Activated naive CD4-positive, alpha-beta T cell treated with anti-CD3 and anti-CD28 coated beads, Interleukin-2, amount 10 ng/mL, durations not matched to agents 7 days and 5 days (primary cell): ENCODE measurements at regions not wholly inside any gene's neighbourhood (a gene's known extent, or its start where the extent isn't known, plus 50 kb on each side); places are given as distances from the start of the nearest gene placed in this dataset.

Source experiments
- CTCF ChIA-PET: fragments of 350-600 bp; sonication (Branson Sonifier 250); formaldehyde crosslinking; loops from one replicate; lab custom pipeline; 2021; ENCODE audit warnings: antibody characterized with exemption; lab: Charles Lee
- DNase-seq: peaks from one replicate; pipeline ENCODE4 v3.0.0-alpha.2; 2020
- H3K27ac Mint-ChIP-seq: one replicate; pipeline ENCODE4 v1.8.0; 2021; ENCODE audit warnings: mild to moderate bottlenecking, moderate library complexity, mixed read lengths
- H3K27me3 Mint-ChIP-seq: one replicate; pipeline ENCODE4 v1.8.0; 2021; ENCODE audit warnings: mild to moderate bottlenecking, mixed read lengths
- H3K36me3 Mint-ChIP-seq: one replicate; pipeline ENCODE4 v1.8.0; 2021; ENCODE audit warnings: mixed read lengths
- H3K4me1 Mint-ChIP-seq: one replicate; pipeline ENCODE4 v1.8.0; 2021; ENCODE audit warnings: mixed read lengths
- H3K4me3 Mint-ChIP-seq: one replicate; pipeline ENCODE4 v1.8.0; 2021; ENCODE audit warnings: mild to moderate bottlenecking, moderate library complexity, mixed read lengths
- H3K9me3 Mint-ChIP-seq: one replicate; pipeline ENCODE4 v1.8.0; 2021; ENCODE audit warnings: mixed read lengths

- Mint-ChIP-seq H3K27ac (no peak overlapping the region), H3K36me3 (no peaks in the 10 kb centered on the region), H3K4me3 (no peak overlapping the region), H3K4me1 (no peaks in the 10 kb centered on the region), H3K27me3 (peaks cover 7% of the 10 kb centered on the region), H3K9me3 (no peaks in the 10 kb centered on the region)
- DNase-seq, result peak; percentile 51
- CTCF ChIA-PET, result interaction anchor here (0.8 to 1.6 kb wide), 7 partner anchors 9 to 826 kb away, joined by 3 to 7 read pairs (median 3); no protein-coding TSS in a partner anchor
Measured at GRCh38 chr1:36609241-36610027, 126.7 kb upstream of the CSF3R start.

- Mint-ChIP-seq H3K4me3 (no peak overlapping the region), H3K4me1 (no peaks in the 10 kb centered on the region), H3K36me3 (no peaks in the 10 kb centered on the region), H3K27ac (no peak overlapping the region), H3K9me3 (no peaks in the 10 kb centered on the region), H3K27me3 (peaks cover 7% of the 10 kb centered on the region)
- CTCF ChIA-PET, result interaction anchor here (1.1 kb wide), 1 partner anchor 18 kb away, joined by 3 read pairs; no protein-coding TSS in a partner anchor
- DNase-seq, result no peak
Measured at GRCh38 chr1:36608272-36608671, 125.6 kb upstream of the CSF3R start.

GRCh38 chr1:36607263-36607651 lies 124.5 kb upstream of the CSF3R start:
- no peaks in the 10 kb centered on the region for H3K9me3 Mint-ChIP-seq
- CTCF ChIA-PET, result interaction anchor here (0.7 to 0.9 kb wide), 2 partner anchors 10 to 91 kb away, joined by 3 read pairs; no protein-coding TSS in a partner anchor
- H3K4me3 Mint-ChIP-seq, result no peak overlapping the region

GRCh38 chr1:36606641-36607262 lies 124.0 kb upstream of the CSF3R start:
- Mint-ChIP-seq H3K27ac (no peak overlapping the region), H3K27me3 (peaks cover 6% of the 10 kb centered on the region), H3K4me3 (no peak overlapping the region), H3K9me3 (no peaks in the 10 kb centered on the region), H3K4me1 (no peaks in the 10 kb centered on the region), H3K36me3 (no peaks in the 10 kb centered on the region)
- CTCF ChIA-PET, result interaction anchor here (0.7 to 0.9 kb wide), 2 partner anchors 9 to 91 kb away, joined by 3 read pairs; no protein-coding TSS in a partner anchor
- DNase-seq, result no peak

More at GRCh38 chr1:36607263-36607651, 124.5 kb upstream of the CSF3R start:
- Mint-ChIP-seq H3K27ac (no peak overlapping the region), H3K4me1 (no peaks in the 10 kb centered on the region), H3K36me3 (no peaks in the 10 kb centered on the region), H3K27me3 (peaks cover 7% of the 10 kb centered on the region)
- DNase-seq, result no peak

GRCh38 chr1:36605942-36606640 lies 123.4 kb upstream of the CSF3R start:
- H3K27ac Mint-ChIP-seq, result no peak overlapping the region
- H3K4me1 Mint-ChIP-seq, result no peaks in the 10 kb centered on the region
- H3K27me3 Mint-ChIP-seq, result peaks cover 4% of the 10 kb centered on the region

GRCh38 chr1:36603461-36603860 lies 120.7 kb upstream of the CSF3R start:
- Mint-ChIP-seq H3K4me1 (no peaks in the 10 kb centered on the region), H3K36me3 (no peaks in the 10 kb centered on the region), H3K9me3 (no peaks in the 10 kb centered on the region), H3K27ac (no peak overlapping the region), H3K4me3 (no peak overlapping the region), H3K27me3 (peaks cover 10% of the 10 kb centered on the region)
- CTCF ChIA-PET, result no interaction called here
- no peak for DNase-seq

More at GRCh38 chr1:36605942-36606640, 123.4 kb upstream of the CSF3R start:
- H3K4me3 Mint-ChIP-seq, result no peak overlapping the region
- CTCF ChIA-PET, result no interaction called here
- no peaks in the 10 kb centered on the region for H3K9me3 Mint-ChIP-seq
- DNase-seq, result no peak
- no peaks in the 10 kb centered on the region for H3K36me3 Mint-ChIP-seq

- Mint-ChIP-seq H3K27ac (no peak overlapping the region), H3K9me3 (no peaks in the 10 kb centered on the region), H3K36me3 (no peaks in the 10 kb centered on the region), H3K4me3 (no peak overlapping the region), H3K27me3 (peaks cover 11% of the 10 kb centered on the region), H3K4me1 (no peaks in the 10 kb centered on the region)
- DNase-seq, result no peak
- CTCF ChIA-PET, result no interaction called here
Measured at GRCh38 chr1:36602184-36602583, 119.5 kb upstream of the CSF3R start.

- H3K27me3 Mint-ChIP-seq, result peaks cover 25% of the 10 kb centered on the region
- no peaks in the 10 kb centered on the region for H3K9me3 Mint-ChIP-seq
- DNase-seq, result no peak
- no peaks in the 10 kb centered on the region for H3K4me1 Mint-ChIP-seq
- CTCF ChIA-PET, result no interaction called here
- H3K36me3 Mint-ChIP-seq, result no peaks in the 10 kb centered on the region
- H3K27ac Mint-ChIP-seq, result no peak overlapping the region
- no peak overlapping the region for H3K4me3 Mint-ChIP-seq
Measured at GRCh38 chr1:36599828-36600227, 117.1 kb upstream of the CSF3R start.

- H3K9me3 Mint-ChIP-seq, result no peaks in the 10 kb centered on the region
- DNase-seq, result no peak
- H3K4me1 Mint-ChIP-seq, result no peaks in the 10 kb centered on the region
- CTCF ChIA-PET, result interaction anchor here (1.0 kb wide), 1 partner anchor 10 kb away, joined by 3 read pairs; no protein-coding TSS in a partner anchor
- H3K27ac Mint-ChIP-seq, result no peak overlapping the region
- H3K4me3 Mint-ChIP-seq, result no peak overlapping the region
- no peaks in the 10 kb centered on the region for H3K36me3 Mint-ChIP-seq
- H3K27me3 Mint-ChIP-seq, result peaks cover 41% of the 10 kb centered on the region
Measured at GRCh38 chr1:36597514-36597913, 114.8 kb upstream of the CSF3R start.

- no peak for DNase-seq
- CTCF ChIA-PET, result no interaction called here
- H3K36me3 Mint-ChIP-seq, result no peaks in the 10 kb centered on the region
- no peaks in the 10 kb centered on the region for H3K9me3 Mint-ChIP-seq
- no peak overlapping the region for H3K4me3 Mint-ChIP-seq
- no peak overlapping the region for H3K27ac Mint-ChIP-seq
- H3K4me1 Mint-ChIP-seq, result no peaks in the 10 kb centered on the region
- peaks cover 54% of the 10 kb centered on the region for H3K27me3 Mint-ChIP-seq
Measured at GRCh38 chr1:36595921-36596320, 113.2 kb upstream of the CSF3R start.

- H3K4me1 Mint-ChIP-seq, result no peaks in the 10 kb centered on the region
- CTCF ChIA-PET, result no interaction called here
- H3K4me3 Mint-ChIP-seq, result no peak overlapping the region
- no peaks in the 10 kb centered on the region for H3K9me3 Mint-ChIP-seq
- no peaks in the 10 kb centered on the region for H3K36me3 Mint-ChIP-seq
- peaks cover 57% of the 10 kb centered on the region for H3K27me3 Mint-ChIP-seq
- H3K27ac Mint-ChIP-seq, result no peak overlapping the region
- no peak for DNase-seq
Measured at GRCh38 chr1:36595349-36595748, 112.6 kb upstream of the CSF3R start.

GRCh38 chr1:36594023-36594422 lies 111.3 kb upstream of the CSF3R start:
- Mint-ChIP-seq H3K4me3 (no peak overlapping the region), H3K9me3 (no peaks in the 10 kb centered on the region), H3K27me3 (peaks cover 68% of the 10 kb centered on the region), H3K36me3 (no peaks in the 10 kb centered on the region), H3K4me1 (no peaks in the 10 kb centered on the region), H3K27ac (no peak overlapping the region)
- CTCF ChIA-PET, result interaction anchor here (0.7 kb wide), 1 partner anchor 755 kb away, joined by 3 read pairs; no protein-coding TSS in a partner anchor
- DNase-seq, result no peak

- H3K4me1 Mint-ChIP-seq, result no peaks in the 10 kb centered on the region
- H3K27me3 Mint-ChIP-seq, result peaks cover 81% of the 10 kb centered on the region
- CTCF ChIA-PET, result interaction anchor here (1.1 kb wide), 1 partner anchor 16 kb away, joined by 3 read pairs; no protein-coding TSS in a partner anchor
- no peak for DNase-seq
- H3K27ac Mint-ChIP-seq, result no peak overlapping the region
- H3K9me3 Mint-ChIP-seq, result no peaks in the 10 kb centered on the region
- H3K36me3 Mint-ChIP-seq, result no peaks in the 10 kb centered on the region
- no peak overlapping the region for H3K4me3 Mint-ChIP-seq
Measured at GRCh38 chr1:36591278-36591677, 108.6 kb upstream of the CSF3R start.

GRCh38 chr1:36590771-36591170 lies 108.1 kb upstream of the CSF3R start:
- H3K9me3 Mint-ChIP-seq, result no peaks in the 10 kb centered on the region
- H3K4me1 Mint-ChIP-seq, result no peaks in the 10 kb centered on the region
- H3K36me3 Mint-ChIP-seq, result no peaks in the 10 kb centered on the region
- peaks cover 85% of the 10 kb centered on the region for H3K27me3 Mint-ChIP-seq
- no peak overlapping the region for H3K4me3 Mint-ChIP-seq
- CTCF ChIA-PET, result interaction anchor here (1.1 kb wide), 1 partner anchor 15 kb away, joined by 3 read pairs; no protein-coding TSS in a partner anchor
- H3K27ac Mint-ChIP-seq, result no peak overlapping the region
- DNase-seq, result no peak
